Lower leg skin (tissue), 3 donors: ENCODE measurements at regions not wholly inside any gene's neighbourhood (a gene's known extent, or its start where the extent isn't known, plus 50 kb on each side); places are given as distances from the start of the nearest gene placed in this dataset.

Experiments used
- POLR2A ChIP-seq, 2 donors: fragments of 450-650 bp; IDR thresholded peaks; one replicate each; pipeline ENCODE4 v1.6.1; 2016 to 2017; ENCODE audit warnings: antibody characterized with exemption in 2 of 2, mild to moderate bottlenecking in 1 of 2, moderate library complexity in 1 of 2
- TF ChIP-seq, protein P1 (sequence below), 3 donors: fragments of 450-650 bp; IDR thresholded peaks; one replicate each; pipeline ENCODE4 v1.5.1; 2016; ENCODE audit warnings: antibody characterized with exemption in 3 of 3, mild to moderate bottlenecking in 3 of 3, moderate library complexity in 2 of 3

- TF ChIP-seq, protein P1, sequence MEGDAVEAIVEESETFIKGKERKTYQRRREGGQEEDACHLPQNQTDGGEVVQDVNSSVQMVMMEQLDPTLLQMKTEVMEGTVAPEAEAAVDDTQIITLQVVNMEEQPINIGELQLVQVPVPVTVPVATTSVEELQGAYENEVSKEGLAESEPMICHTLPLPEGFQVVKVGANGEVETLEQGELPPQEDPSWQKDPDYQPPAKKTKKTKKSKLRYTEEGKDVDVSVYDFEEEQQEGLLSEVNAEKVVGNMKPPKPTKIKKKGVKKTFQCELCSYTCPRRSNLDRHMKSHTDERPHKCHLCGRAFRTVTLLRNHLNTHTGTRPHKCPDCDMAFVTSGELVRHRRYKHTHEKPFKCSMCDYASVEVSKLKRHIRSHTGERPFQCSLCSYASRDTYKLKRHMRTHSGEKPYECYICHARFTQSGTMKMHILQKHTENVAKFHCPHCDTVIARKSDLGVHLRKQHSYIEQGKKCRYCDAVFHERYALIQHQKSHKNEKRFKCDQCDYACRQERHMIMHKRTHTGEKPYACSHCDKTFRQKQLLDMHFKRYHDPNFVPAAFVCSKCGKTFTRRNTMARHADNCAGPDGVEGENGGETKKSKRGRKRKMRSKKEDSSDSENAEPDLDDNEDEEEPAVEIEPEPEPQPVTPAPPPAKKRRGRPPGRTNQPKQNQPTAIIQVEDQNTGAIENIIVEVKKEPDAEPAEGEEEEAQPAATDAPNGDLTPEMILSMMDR (IDR thresholded peaks at IDR 0.05), result no peak
- no peak for TF ChIP-seq POLR2A (IDR thresholded peaks at IDR 0.05)
Measured at GRCh38 chr1:232579958-232580941, 49.7 kb downstream of the SIPA1L2 start.
